ENCODE measurements at regions not wholly inside any gene's neighbourhood (a gene's known extent, or its start where the extent isn't known, plus 50 kb on each side); places are given as distances from the start of the nearest gene placed in this dataset.

DNA sequence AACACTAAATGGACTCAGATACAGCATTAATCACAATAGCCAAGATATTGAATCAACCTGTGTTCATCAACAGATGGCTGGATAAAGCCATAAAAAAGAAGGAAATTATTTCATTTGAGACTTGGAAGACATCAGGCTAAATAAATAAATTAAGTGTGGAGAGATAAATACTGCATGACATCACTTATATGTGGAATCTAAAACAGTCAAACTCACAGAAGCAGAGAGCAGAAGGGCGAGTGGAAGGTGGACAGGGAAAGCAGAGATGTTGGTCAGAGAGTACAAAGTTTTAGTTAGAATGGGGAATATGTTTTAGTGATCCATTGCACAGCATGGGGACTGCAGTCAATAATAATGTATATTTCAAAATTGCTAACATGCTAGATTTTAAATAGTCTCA is 207.2 kb downstream of the VAPA start:
- no peak for TF ChIP-seq SIN3A (IDR thresholded peaks at IDR 0.05; ENCODE audit: borderline replicate concordance, insufficient read depth, low read depth, low read length)
- no peak for TF ChIP-seq CTCF (IDR thresholded peaks at IDR 0.05)

Measured in Panc1 (cell line).